ENCODE measurements at regions not wholly inside any gene's neighbourhood (a gene's known extent, or its start where the extent isn't known, plus 50 kb on each side); places are given as distances from the start of the nearest gene placed in this dataset.

- TF ChIP-seq HNF4A (conservative IDR thresholded peaks at IDR 0.05) (no peak), MAX (IDR thresholded peaks at IDR 0.05) (no peak), HNF4G (IDR thresholded peaks at IDR 0.05) (no peak), FOXA2 (IDR thresholded peaks at IDR 0.05) (no peak), EGR1 (IDR thresholded peaks at IDR 0.05; ENCODE audit: low read depth in 2 of 2) (no peak), SP1 (IDR thresholded peaks at IDR 0.05) (no peak), REST (IDR thresholded peaks at IDR 0.05) (no peak), TAF1 (conservative IDR thresholded peaks at IDR 0.05) (no peak), ATF3 (IDR thresholded peaks at IDR 0.05) (no peak), RXRA (IDR thresholded peaks at IDR 0.05) (no peak), CTCF (IDR thresholded peaks at IDR 0.05; ENCODE audit: low read depth, low read length, missing input control) (no peak), NR2F2 (IDR thresholded peaks at IDR 0.05) (no peak), YY1 (IDR thresholded peaks at IDR 0.05) (no peak), ZBTB33 (IDR thresholded peaks at IDR 0.05) (no peak), GABPA (IDR thresholded peaks at IDR 0.05 in 1 of 2, conservative IDR thresholded peaks at IDR 0.05 in 1 of 2) (no peak), FOXA1 (IDR thresholded peaks at IDR 0.05) (no peak), RAD21 (IDR thresholded peaks at IDR 0.05) (no peak)
- 74% methylated on average over 3 of the region's 3 CpGs for WGBS
Observed at GRCh38 chr2:41329040-41329439, 718.8 kb upstream of the PKDCC start.

GRCh38 chr2:41334159-41334558 is 713.7 kb upstream of the PKDCC start:
- no peak overlapping the region for H3K4me3 ChIP-seq (ENCODE audit: low read depth in 1 of 3, low read length in 3 of 3)
- 80% methylated on average over 2 of the region's 2 CpGs for WGBS
- no peaks in the 10 kb centered on the region for H3K9me3 ChIP-seq (ENCODE audit: control insufficient read depth in 4 of 4, low read length in 3 of 4)
- H3K27ac ChIP-seq (ENCODE audit: low read depth in 1 of 2, low read length in 2 of 2) = no peak overlapping the region
- H3K36me3 ChIP-seq (ENCODE audit: control insufficient read depth in 4 of 4, insufficient read depth in 3 of 4, low read depth in 1 of 4, low read length in 3 of 4) = no peaks in the 10 kb centered on the region
- no peak for DNase-seq (ENCODE audit: low spot score)
- no peak overlapping the region for H3K9ac ChIP-seq (ENCODE audit: low read depth in 1 of 2, low read length in 2 of 2)
- H3K4me1 ChIP-seq (ENCODE audit: control insufficient read depth in 4 of 4, insufficient read depth in 4 of 4, low read length in 3 of 4) = no peaks in the 10 kb centered on the region
- H3K27me3 ChIP-seq (ENCODE audit: control insufficient read depth in 4 of 4, insufficient read depth in 4 of 4, low read length in 3 of 4) = no peaks in the 10 kb centered on the region
- TF ChIP-seq TAF1 (conservative IDR thresholded peaks at IDR 0.05) (no peak), YY1 (IDR thresholded peaks at IDR 0.05) (no peak), REST (IDR thresholded peaks at IDR 0.05) (no peak), FOXA1 (IDR thresholded peaks at IDR 0.05) (no peak), HNF4A (conservative IDR thresholded peaks at IDR 0.05) (no peak), ATF3 (IDR thresholded peaks at IDR 0.05) (no peak), RXRA (IDR thresholded peaks at IDR 0.05) (no peak), MAX (IDR thresholded peaks at IDR 0.05) (no peak), NR2F2 (IDR thresholded peaks at IDR 0.05) (no peak), EGR1 (IDR thresholded peaks at IDR 0.05; ENCODE audit: low read depth in 2 of 2) (no peak), CTCF (IDR thresholded peaks at IDR 0.05; ENCODE audit: low read depth, low read length, missing input control) (no peak)

More at GRCh38 chr2:41329040-41329439, 718.8 kb upstream of the PKDCC start:
- DNase-seq (ENCODE audit: low spot score) = no peak
- Histone ChIP-seq H3K9me3 (ENCODE audit: control insufficient read depth in 4 of 4, low read length in 3 of 4) (no peaks in the 10 kb centered on the region), H3K36me3 (ENCODE audit: control insufficient read depth in 4 of 4, insufficient read depth in 3 of 4, low read depth in 1 of 4, low read length in 3 of 4) (no peaks in the 10 kb centered on the region), H3K9ac (ENCODE audit: low read depth in 1 of 2, low read length in 2 of 2) (no peak overlapping the region), H3K27ac (ENCODE audit: low read depth in 1 of 2, low read length in 2 of 2) (no peak overlapping the region), H3K4me3 (ENCODE audit: low read depth in 1 of 3, low read length in 3 of 3) (no peak overlapping the region), H3K27me3 (ENCODE audit: control insufficient read depth in 4 of 4, insufficient read depth in 4 of 4, low read length in 3 of 4) (no peaks in the 10 kb centered on the region), H3K4me1 (ENCODE audit: control insufficient read depth in 4 of 4, insufficient read depth in 4 of 4, low read length in 3 of 4) (no peaks in the 10 kb centered on the region)
